NCI-H1417 (cell line): ENCODE measurements at regions not wholly inside any gene's neighbourhood (a gene's known extent, or its start where the extent isn't known, plus 50 kb on each side); places are given as distances from the start of the nearest gene placed in this dataset.
"Not testable (repeated sequence)": the region's sequence is repeated elsewhere in the genome, so short reads cannot be mapped to it uniquely, and the experiment has no call there.

ENCODE experiments used
- DNase-seq, 3 experiments: peaks; one replicate each; lab custom pipeline; 2025; lab: John Stamatoyannopoulos, UW

DNA sequence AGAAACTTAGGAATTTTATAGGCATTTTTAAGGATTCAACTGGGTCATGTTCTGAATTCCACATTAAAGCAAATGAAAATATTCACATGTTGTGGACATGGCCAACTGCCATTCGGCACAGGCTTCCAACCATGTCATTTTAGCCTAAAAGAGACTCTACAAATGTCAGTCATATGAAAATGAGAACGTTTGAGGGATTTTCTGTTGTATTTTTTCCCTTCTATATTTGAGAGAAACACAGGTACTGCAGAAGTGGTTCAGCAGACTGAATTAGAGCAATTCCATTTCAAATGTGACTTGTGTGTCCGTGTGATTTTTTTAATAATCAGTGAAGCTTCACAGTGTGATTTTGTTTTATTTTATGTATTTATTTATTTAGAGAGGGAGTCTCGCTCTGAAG lies 124.3 kb downstream of the TP53TG3F start:
- not testable (repeated sequence) for DNase-seq

DNA sequence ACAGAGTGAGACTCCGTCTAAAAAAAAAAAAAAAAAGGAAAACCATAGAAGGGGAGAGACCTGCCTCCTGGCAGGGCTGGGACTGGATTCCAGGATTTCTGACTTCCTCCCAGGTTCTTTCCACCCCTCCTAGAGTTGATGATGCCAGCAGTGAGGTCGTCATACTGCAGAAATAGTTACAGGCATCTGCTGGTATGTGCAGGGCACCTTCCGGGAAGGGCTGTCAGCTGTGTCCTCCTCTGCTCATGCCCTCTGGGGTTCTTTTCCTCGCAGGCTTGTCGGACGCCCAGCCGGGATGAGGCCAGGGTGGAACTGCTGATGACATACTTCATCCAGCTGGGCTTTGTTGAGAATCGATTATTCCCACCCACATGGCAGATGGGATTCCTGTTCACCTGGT lies 129.2 kb downstream of the TP53TG3F start:
- not testable (repeated sequence) for DNase-seq

DNA sequence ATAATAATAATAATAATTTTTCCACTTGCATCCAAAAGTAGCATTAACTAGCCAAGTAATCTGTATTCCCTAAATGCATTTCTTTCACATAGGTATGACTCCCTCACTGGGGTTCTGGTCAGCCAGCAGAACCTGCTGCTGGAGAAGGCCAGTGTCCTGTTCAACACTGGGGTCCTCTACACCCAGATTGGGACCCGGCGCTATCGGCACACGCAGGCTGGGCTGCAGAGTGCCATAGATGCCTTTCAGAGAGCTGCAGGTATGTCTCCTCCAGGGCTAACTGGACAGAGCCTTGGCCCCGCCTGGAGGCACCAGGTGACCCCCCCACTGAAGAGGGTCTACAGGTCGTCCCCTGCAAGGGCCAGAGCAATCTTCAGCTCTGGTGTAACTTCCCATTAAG lies 133.9 kb downstream of the TP53TG3F start:
- not testable (repeated sequence) for DNase-seq

DNA sequence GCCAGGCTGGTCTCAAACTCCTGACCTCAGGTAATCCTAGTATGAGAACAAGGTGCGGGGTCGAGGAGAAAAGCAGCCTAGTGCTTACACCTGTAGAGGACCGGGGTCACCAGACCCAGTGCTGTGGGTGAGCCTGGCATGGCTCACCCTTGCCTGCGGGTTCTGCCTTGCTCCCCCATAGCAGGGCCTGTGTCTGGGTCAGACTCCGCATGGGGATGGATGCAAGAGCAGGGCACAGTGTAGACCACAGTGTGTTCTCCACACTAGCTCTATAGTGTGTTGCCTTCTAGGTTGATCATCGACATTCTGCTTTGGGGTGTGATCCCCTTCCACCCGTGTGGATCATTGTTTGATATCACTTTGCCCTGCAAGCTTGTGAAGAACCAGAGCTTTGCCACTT lies 135.7 kb downstream of the TP53TG3F start:
- DNase-seq: not testable (repeated sequence)

DNA sequence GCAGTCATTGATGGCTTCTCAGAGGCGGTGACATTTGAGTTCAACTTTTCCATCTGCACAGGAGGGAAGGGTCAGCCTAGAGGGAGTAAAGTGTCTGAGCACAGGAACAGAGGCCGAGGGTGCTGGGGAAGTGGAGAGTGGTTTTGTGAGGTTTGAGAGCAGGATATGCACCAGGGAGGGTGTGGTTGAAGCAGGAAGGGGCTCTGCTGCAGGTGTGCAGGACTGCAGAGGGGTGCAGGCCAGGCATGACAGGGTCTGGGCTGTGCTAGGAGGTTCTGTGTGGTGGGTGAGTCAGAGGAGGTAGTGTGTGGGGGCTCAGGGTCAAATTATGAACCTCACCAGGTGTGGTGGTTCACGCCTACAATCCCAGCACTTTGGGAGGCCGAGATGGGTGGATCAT lies 141.6 kb downstream of the TP53TG3F start:
- not testable (repeated sequence) for DNase-seq

DNA sequence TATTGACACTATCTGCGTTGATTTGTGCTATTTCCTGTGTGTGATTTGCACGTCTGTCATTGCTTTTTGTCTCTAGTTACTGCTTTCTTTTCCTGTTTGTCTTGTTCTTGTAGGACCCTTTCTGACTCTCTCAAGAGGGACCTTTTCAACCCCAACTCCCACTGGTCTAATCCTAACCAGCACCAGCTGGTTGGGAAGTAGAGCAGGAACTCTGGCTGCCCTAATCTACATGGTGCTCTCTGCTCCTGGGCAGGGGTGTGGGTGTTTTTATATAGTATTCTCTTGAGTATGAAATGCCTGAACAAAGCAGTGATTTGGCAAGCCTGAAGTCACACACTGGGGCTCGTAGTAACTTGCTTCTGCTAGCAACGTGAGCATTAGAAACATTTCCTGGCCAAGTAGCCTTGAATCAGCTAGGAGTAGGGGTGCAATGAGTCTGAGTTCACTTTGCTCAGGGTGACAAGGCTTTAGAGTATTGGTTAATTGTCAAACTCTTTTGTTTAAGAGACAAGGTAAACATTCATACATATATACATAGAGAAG lies 164.2 kb downstream of the TP53TG3F start:
- DNase-seq: not testable (repeated sequence)

DNA sequence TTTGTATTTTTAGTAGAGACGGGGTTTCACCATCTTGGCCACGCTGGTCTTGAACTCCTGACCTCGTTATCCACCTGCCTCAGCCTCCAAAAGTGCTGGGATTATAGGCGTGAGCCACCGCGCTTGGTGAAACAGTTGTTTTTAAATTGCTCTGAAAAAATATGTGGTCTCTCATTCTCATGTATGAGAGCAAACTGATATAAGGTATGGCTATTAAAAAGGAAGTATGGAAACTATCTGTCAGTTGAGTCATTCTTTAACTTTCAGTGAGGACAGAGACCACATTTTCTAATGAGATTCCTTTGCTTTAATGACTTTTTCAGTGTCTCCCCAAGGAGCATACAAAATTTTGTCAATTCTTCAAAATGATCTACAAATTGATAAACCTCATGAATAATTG lies 169.5 kb downstream of the TP53TG3F start:
- not testable (repeated sequence) for DNase-seq

DNA sequence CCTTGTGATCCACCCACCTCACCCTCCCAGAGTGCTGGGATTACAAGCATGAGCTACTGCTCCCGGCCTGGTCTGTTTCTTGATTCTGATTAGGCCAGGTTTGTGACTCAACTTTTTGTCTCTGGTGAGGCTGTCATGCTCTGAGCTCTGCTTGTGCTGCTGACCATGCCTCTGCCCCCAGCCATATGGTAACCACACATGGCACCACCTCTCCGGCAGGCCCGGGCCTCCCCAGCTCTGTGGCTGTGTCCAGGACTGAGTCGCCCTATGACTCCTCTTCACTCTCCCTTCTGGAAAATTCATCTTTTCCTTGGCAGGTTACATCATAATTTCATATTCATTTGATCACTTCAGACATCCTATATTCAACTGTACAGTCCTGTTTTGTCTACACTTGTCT lies 172.3 kb downstream of the TP53TG3F start:
- not testable (repeated sequence) for DNase-seq

DNA sequence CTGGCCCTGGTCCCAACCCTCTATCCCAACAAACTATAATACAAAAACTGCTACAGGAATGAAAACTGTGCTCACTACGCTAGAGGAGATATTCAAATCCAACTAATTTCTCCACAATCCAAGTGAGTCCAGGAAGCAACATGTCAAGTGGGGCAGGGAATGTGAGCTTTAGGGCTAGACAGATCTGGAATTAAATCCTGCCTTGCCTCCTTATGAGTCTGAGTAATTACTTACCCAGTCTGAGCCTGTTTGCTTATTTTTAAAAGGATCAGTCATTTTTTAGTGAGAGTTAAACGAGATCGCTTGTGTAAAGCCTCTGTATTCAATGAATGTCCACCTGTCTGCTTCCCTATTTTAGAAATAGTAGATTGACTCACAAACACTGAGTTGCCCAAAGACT lies 174.6 kb downstream of the TP53TG3F start:
- not testable (repeated sequence) for DNase-seq

DNA sequence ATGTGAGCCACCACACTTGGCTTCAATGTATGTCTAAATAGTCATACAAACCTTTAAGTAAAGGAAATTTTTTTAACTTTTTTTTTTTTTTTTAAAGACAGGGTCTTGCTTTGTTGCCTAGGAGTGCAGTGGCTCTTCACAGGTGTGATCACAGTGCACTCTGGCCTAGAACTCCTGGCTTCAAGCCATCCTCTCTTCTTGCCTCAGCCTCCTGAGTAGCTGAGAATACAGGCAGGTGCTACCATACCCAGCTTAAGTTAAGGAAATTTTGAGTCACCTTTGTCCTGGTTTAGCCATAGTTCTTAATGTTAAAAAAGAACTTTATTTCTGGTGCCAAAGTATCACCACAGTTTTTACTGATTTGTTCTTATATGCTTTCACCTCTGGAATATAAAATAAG lies 177.3 kb downstream of the TP53TG3F start:
- not testable (repeated sequence) for DNase-seq

DNA sequence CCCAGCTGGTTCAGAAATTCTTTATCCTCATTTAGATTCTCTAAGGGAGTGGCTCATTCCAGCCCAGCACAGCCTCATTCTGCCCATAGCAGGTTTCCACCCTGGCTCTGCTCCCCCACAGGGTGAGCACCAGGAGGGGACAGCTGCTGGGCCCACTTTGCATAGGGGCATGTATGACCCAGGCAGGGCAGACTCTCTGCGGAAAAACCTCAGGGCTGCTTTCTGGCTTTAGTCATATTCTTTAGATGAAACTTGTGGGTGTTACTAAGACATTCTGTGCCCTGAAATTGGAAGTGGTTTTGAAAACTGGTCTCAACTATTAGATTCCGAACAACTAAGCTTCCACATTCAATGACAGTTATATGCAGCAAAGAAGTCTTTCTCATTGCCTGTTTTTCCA lies 183.9 kb downstream of the TP53TG3F start:
- not testable (repeated sequence) for DNase-seq

DNA sequence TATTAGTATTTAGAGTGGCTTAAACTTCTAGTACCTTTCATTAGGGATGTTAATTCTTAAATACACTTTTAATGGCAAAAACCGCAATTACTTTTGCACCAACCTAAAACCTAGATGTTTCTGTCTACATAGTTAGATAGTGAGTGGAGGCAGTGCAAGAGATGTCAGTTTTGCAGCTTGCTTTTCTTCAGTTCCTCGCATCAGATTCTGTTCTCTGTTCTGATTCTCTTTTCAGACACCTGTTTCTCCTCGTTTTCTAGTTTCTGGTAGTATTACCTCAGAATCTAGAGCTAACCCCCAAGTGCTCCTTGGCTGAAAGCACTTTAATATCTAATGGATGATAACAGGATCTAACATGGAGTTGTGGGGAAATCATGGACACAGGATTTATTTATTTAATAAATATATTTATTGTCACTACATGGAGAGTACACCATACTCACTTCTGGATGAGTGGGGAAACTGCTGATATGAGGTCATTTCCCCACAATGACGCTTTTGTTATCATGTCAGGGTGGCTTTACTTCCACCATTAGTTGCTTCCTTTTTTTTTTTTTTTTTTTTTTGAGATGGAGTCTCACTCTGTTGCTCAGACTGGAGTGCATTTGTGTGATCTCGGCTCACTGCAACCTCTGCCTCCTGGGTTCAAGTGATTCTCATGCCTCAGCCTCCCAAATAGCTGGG lies 184.4 kb downstream of the TP53TG3F start:
- DNase-seq: not testable (repeated sequence)

DNA sequence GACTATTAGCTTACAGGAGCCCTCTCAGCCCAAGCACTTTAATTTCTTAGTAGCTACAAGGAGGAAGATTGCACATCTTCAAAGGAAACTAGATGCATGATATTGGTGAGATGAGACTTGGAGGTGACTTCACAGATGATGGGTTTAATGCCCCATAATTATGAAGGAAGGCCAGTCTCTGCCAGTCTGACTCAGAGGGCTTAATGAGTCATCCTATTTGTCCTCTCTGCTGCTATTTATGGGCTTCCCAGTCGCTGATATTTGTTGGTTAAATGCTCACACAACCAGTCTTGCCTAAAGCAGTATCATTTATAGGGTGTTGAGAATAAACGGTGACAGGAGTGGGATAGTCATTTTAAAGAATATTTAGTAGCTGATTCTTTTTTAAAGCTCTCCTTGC lies 187.0 kb downstream of the TP53TG3F start:
- DNase-seq: not testable (repeated sequence)

DNA sequence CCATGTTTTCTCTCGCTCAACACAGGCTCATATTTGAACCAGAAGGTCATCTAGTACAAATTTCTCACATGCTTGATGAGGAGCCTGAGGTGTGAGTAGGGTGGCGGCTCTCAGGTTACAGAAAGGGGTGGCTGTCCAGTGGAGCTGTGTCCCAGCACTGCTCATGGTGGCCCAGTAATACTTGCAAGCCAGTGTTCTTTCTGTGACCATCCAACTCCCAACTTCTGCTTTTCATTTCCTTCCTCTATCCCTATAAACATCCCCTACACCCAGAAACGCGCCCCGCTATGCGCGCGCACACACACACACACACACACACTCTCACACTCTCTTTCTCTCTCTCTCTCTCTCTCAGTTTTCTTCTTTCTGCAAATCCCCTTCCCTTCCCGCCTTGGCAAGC lies 196.3 kb downstream of the TP53TG3F start:
- DNase-seq: not testable (repeated sequence)

DNA sequence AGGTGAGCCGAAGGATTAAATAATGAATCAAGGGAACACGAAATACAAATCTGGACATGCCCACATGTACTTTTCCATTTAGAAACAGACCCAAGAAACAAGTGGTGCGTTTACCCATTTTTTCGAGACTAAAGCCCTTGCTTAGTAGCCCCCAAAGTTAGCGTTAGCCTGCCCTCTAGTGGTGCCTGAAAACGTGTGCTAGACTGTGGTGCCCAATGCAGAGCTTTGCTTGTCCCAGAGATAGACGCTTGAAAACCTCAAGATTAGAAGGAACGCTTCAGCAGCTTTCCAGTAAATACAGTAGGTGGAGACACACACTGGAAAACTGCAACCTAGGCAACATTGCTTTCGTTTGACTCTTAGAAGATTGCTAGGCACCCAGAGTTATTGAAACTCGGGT lies 197.0 kb downstream of the TP53TG3F start:
- not testable (repeated sequence) for DNase-seq

DNA sequence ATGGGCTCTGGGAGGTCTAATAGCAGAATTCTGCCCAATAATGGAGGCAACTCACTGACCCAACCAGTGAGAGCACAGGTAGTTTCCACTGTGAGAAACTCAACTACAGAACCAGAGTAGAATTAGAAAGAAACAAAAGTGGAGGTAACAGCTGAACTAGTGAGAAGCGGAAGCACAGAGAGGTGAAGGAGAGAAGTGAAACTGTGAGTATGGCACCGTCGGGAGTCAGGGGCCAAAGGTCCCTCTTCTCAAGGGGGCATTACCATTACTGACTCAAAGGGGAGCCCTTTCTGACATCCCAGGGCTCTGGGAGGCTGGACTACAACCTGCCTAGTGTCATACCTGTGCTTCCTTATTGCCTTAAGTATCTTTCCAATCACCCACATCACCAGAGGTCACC lies 198.3 kb downstream of the TP53TG3F start:
- not testable (repeated sequence) for DNase-seq

DNA sequence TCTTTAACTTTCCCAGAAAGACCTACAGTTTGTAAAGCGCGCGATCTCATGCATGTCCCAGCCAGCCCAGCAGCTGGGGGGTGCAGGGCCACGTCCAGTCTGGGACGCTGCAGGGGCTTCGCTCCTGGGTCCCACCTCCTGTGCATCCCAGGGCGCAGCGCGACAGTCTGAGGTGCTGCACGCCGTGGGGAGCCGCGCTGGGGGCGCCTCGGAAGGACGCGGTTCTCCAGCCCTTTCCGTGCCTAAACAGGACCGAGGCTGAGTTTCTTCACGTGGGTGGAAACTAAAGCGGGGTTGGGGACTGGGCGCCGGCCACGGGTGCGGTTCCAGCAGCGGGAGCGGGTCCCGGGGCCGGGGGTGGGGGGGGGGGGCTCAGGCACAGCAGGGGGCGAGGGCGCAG lies 221.4 kb downstream of the TP53TG3F start:
- DNase-seq: not testable (repeated sequence)

DNA sequence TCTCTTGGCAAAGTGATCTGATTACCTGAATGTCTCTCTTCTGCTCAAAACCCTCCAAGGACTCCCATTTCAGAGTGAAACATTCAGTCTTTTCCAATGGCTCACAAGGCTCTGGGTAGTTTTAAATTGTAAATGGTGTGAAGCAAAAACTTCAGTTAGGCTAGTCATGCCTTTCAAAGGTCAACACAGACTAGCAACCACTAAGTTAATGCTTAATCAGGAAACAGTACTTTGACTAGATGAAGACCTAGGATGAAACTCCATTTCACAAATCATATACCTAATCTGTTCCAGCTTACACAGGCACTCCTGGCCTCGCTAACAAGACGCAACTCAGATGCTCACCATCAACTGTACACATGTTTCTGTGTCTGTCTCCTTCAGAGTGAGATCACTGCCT lies 240.9 kb downstream of the TP53TG3F start:
- DNase-seq: not testable (repeated sequence)

DNA sequence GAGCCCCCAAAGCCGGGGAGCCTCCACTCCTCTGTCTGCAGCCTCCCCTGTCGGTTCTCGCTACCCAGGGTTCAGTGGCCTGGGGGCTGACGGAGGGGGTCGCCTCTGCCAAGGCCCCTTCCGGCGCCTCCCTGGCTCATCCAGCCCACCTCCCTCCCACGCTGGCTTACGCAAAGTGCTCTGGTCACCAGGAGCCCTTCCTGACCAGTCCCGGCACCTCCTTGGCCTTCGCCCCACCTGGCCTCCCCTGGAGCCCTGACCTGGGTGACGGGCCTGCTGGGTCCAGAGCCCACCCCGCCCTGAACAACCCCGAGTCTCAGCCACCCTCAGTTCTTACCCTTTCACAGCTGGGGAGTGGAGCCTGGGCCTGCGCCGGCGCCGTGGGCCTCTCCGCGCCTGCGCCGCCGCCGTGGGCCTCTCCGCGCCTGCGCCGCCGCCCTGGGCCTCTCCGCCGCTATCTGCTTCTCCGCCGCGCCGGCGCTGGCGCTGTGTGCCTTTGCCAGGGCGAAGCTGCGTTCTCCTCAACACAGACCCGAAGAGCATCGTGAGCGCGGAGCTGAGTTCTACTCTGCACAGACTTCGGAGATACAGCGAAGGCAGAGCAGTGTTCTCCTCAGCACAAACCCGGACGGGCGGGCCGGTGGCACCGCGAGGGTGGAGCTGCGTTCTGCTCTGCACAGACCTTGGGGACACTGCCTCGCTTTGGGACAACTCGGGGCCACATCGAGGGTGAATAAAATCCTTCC lies 247.6 kb downstream of the TP53TG3F start:
- not testable (repeated sequence) for DNase-seq

DNA sequence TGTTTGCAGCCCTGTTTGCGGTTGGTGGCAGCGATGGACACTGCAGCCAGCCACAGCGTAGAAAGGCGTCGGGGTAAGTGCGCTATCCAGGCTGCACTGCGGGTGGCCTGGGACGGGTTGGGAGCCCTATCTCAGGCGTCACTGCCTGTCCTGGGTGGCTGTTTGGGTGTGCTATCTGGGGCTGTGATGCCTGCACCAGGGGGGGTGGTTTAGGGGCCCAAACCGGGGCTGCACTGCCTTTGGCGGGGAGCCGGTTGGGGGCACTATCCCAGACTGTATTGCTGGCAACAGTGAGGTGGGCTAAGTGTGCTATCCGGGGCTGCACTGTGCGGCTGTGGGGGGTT lies 248.2 kb downstream of the TP53TG3F start:
- DNase-seq: not testable (repeated sequence)

DNA sequence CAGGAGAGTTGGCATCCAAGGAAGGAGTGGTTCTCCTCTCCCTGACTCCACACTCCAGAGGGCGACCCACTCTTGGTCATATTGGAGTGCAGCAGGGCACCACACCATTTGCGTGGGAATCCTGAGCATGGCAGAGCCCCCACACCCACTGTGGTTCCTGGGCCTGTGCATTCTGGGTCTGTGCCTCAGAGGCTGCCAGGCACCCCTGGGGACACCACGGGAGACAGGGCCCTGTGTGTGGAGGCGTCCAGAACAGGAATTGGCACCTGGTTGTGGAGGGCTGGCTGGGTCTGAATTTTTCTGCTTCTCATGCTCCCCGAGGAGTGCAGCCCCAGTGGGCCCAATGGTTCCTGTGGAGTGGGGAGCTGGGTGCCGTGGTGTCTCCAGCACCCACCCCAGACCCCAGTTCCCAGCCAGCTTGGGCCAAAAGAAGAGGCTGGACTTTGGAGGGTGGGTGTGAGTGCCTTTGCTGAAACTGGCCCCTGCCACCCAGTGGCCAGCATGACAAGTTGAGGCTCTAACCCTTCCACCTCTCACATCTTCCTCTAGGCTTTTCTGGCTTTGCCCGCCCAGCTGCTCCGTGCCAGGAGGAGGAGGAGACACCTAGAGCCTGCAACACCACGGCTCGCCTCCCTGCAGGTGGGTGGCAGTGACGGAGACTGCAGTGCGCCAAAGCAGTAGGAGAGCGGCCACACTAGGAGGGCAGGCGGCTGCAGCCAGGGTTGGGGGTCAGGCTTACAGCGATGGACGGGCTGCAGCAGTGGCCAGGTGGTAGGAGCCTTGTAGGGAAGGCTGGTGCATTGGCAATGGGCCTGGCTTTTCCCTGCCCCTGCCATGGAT lies 250.7 kb downstream of the TP53TG3F start:
- not testable (repeated sequence) for DNase-seq

DNA sequence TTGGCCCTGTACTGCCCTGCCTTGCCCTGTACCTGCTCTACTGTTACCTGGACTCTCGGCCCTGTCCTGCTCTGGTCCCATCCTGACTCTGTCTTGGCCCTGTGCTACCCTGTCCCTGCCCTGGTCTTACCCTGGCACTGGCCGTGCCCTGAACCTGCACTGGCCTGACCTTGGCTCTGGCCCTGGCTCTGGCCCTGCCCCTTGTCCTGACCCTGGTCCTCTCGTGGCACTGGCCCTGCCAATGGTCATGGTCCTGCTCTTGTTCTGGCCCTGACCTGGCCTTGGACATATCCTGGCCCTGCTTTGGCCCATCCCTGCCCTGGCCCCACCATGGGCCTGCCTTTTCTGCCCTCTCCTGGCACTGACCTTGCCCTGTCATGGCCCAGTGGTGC lies 251.3 kb downstream of the TP53TG3F start:
- DNase-seq: not testable (repeated sequence)
